ENCODE measurements at regions not wholly inside any gene's neighbourhood (a gene's known extent, or its start where the extent isn't known, plus 50 kb on each side); places are given as distances from the start of the nearest gene placed in this dataset.
"Not testable (repeated sequence)": the region's sequence is repeated elsewhere in the genome, so short reads cannot be mapped to it uniquely, and the experiment has no call there.

GRCh38 chr21:6561168-6561567 lies 3960.2 kb upstream of the TPTE start:
- not testable (repeated sequence) for DNase-seq

- not testable (repeated sequence) for DNase-seq
Observed at GRCh38 chr21:6561578-6561977, 3959.8 kb upstream of the TPTE start.

- DNase-seq: not testable (repeated sequence)
Observed at GRCh38 chr21:6564543-6565166, 3956.7 kb upstream of the TPTE start.

GRCh38 chr21:6565190-6566094 lies 3955.9 kb upstream of the TPTE start:
- DNase-seq: peak; percentile 22

GRCh38 chr21:6567542-6567941 lies 3953.8 kb upstream of the TPTE start:
- not testable (repeated sequence) for DNase-seq

- DNase-seq: not testable (repeated sequence)
Observed at GRCh38 chr21:6569152-6569551, 3952.2 kb upstream of the TPTE start.

- DNase-seq: not testable (repeated sequence)
Observed at GRCh38 chr21:6569587-6570392, 3951.6 kb upstream of the TPTE start.

- not testable (repeated sequence) for DNase-seq
Observed at GRCh38 chr21:6570700-6571368, 3950.5 kb upstream of the TPTE start.

GRCh38 chr21:6573576-6573975 lies 3947.8 kb upstream of the TPTE start:
- DNase-seq: not testable (repeated sequence)

GRCh38 chr21:6579801-6580200 lies 3941.6 kb upstream of the TPTE start:
- not testable (repeated sequence) for DNase-seq
